Calu3 (cell line): ENCODE measurements at regions not wholly inside any gene's neighbourhood (a gene's known extent, or its start where the extent isn't known, plus 50 kb on each side); places are given as distances from the start of the nearest gene placed in this dataset.

Experiments
- BruUV-seq: library from RNA; stranded (reverse); fragments of 400-500 nt; replicated peaks from 2 replicates; lab custom pipeline; 2021; lab: Mats Ljungman, UMichigan
- CTCF ChIA-PET: fragments of 300-600 bp; sonication (Branson Sonifier 250); formaldehyde crosslinking; loops from one replicate; lab custom pipeline; 2022; ENCODE audit warnings: antibody characterized with exemption; lab: Charles Lee
- DNase-seq: peaks from one replicate; pipeline ENCODE4 v3.0.0; 2022
- H3K27ac Mint-ChIP-seq: one replicate; pipeline ENCODE4 v1.8.0; 2022; ENCODE audit warnings: mixed read lengths; ENCODE audit not compliant: unreplicated experiment
- H3K27me3 Mint-ChIP-seq: one replicate; pipeline ENCODE4 v1.8.0; 2022; ENCODE audit warnings: mixed read lengths; ENCODE audit not compliant: unreplicated experiment
- H3K36me3 Mint-ChIP-seq: one replicate; pipeline ENCODE4 v1.8.0; 2022; ENCODE audit warnings: mild to moderate bottlenecking, moderate library complexity, mixed read lengths; ENCODE audit not compliant: insufficient read depth, unreplicated experiment
- H3K4me1 Mint-ChIP-seq: one replicate; pipeline ENCODE4 v1.8.0; 2022; ENCODE audit warnings: mild to moderate bottlenecking, low read depth, mixed read lengths; ENCODE audit not compliant: unreplicated experiment
- H3K4me3 Mint-ChIP-seq: one replicate; pipeline ENCODE4 v1.8.0; 2022; ENCODE audit warnings: mild to moderate bottlenecking, low read depth, moderate library complexity, mixed read lengths; ENCODE audit not compliant: unreplicated experiment
- H3K9me3 Mint-ChIP-seq: one replicate; pipeline ENCODE4 v1.8.0; 2022; ENCODE audit warnings: low read depth, mixed read lengths; ENCODE audit not compliant: unreplicated experiment
- intact Hi-C: fragments of 100-400 bp; cut with micrococcal nuclease; formaldehyde crosslinking; loops from one replicate; pipeline ENCODE4 v1.10.0; 2022; ENCODE audit not compliant: unreplicated experiment
- TF ChIP-seq, protein P1 (sequence below): fragments of 200-600 bp; IDR thresholded peaks from one replicate; pipeline ENCODE4 v1.8.0; 2022; ENCODE audit warnings: antibody characterized with exemption; ENCODE audit not compliant: unreplicated experiment

DNA sequence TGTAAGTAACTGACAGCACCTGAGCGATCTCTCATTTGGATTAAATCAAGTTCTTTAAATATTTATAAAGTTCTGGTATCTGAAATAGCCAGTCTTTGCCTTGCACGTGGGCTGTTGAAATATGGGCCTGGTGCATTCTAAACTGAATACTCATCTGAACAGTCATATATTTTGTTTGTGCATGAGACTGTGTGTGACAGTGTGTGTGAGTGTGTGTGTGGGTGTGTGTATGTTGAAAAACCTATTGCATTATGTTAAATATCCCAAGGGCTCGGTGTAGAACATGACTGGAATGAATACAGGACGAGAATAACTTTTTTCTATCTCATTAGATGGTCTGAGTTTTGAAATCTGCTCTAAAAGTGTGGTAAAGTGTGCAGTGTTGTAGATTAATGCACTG lies 82.4 kb upstream of the TOX3 start:
- TF ChIP-seq, protein P1, sequence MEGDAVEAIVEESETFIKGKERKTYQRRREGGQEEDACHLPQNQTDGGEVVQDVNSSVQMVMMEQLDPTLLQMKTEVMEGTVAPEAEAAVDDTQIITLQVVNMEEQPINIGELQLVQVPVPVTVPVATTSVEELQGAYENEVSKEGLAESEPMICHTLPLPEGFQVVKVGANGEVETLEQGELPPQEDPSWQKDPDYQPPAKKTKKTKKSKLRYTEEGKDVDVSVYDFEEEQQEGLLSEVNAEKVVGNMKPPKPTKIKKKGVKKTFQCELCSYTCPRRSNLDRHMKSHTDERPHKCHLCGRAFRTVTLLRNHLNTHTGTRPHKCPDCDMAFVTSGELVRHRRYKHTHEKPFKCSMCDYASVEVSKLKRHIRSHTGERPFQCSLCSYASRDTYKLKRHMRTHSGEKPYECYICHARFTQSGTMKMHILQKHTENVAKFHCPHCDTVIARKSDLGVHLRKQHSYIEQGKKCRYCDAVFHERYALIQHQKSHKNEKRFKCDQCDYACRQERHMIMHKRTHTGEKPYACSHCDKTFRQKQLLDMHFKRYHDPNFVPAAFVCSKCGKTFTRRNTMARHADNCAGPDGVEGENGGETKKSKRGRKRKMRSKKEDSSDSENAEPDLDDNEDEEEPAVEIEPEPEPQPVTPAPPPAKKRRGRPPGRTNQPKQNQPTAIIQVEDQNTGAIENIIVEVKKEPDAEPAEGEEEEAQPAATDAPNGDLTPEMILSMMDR: no peak
- H3K9me3 Mint-ChIP-seq: no peaks in the 10 kb centered on the region
- no peak overlapping the region for H3K27ac Mint-ChIP-seq
- H3K4me1 Mint-ChIP-seq: no peaks in the 10 kb centered on the region
- BruUV-seq: no TSS peak
- CTCF ChIA-PET: no interaction called here
- H3K36me3 Mint-ChIP-seq: no peaks in the 10 kb centered on the region
- intact Hi-C loops: no loop called here
- H3K27me3 Mint-ChIP-seq: no peaks in the 10 kb centered on the region
- no peak overlapping the region for H3K4me3 Mint-ChIP-seq
- no peak for DNase-seq

DNA sequence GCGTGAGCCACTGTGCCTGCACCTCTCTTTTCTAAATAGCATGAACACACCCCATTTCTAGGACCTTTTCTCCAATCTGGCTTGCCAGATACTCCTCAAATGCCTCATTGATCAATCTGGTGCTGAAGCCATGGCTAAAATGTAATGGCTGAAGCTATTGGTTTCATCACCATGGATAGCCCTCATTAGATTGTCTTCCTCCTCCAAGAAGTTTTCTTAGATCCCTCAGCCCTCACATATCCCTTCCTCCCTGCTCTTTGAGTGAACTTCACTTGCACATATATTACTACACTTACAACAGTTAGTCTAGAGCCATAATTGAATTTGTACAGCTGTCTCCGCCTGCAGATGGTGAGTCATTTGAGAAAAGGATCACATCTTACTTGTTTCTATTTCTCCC lies 77.9 kb upstream of the TOX3 start:
- no peaks in the 10 kb centered on the region for H3K27me3 Mint-ChIP-seq
- CTCF ChIA-PET: interaction anchor here (0.7 kb wide), 1 partner anchor 12 kb away, joined by 10 read pairs; no protein-coding TSS in a partner anchor
- intact Hi-C loops: no loop called here
- H3K36me3 Mint-ChIP-seq: no peaks in the 10 kb centered on the region
- BruUV-seq: no TSS peak
- H3K4me1 Mint-ChIP-seq: no peaks in the 10 kb centered on the region
- no peak overlapping the region for H3K27ac Mint-ChIP-seq
- H3K9me3 Mint-ChIP-seq: no peaks in the 10 kb centered on the region
- no peak overlapping the region for H3K4me3 Mint-ChIP-seq
- TF ChIP-seq, protein P1: no peak
- no peak for DNase-seq

DNA sequence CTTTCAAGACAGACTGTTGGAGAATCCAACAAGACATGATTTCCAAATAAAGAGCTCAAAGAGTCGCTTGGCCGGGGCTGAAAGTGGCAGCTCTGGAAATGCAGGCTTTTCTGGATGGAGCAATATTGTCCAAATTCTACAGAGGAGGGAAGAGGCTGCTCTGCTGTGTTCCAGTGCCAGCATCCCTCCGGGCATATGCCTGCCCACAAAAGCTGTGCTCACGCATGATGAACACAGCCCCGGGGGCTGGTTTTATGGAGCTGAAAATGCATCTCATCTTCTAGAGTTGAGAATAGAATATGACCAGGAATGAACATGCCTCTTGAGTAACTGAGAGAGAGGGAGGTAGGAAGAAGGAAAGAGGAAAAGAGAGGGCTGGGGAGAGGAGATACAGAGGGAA lies 74.7 kb upstream of the TOX3 start:
- intact Hi-C loops: no loop called here
- CTCF ChIA-PET: interaction anchor here (1.0 kb wide), 1 partner anchor 9 kb away, joined by 3 read pairs; no protein-coding TSS in a partner anchor
- no peaks in the 10 kb centered on the region for H3K27me3 Mint-ChIP-seq
- H3K4me3 Mint-ChIP-seq: no peak overlapping the region
- peaks cover 14% of the 10 kb centered on the region for H3K4me1 Mint-ChIP-seq
- TF ChIP-seq, protein P1: no peak
- H3K27ac Mint-ChIP-seq: no peak overlapping the region
- no peaks in the 10 kb centered on the region for H3K9me3 Mint-ChIP-seq
- BruUV-seq: no TSS peak
- no peaks in the 10 kb centered on the region for H3K36me3 Mint-ChIP-seq
- no peak for DNase-seq

DNA sequence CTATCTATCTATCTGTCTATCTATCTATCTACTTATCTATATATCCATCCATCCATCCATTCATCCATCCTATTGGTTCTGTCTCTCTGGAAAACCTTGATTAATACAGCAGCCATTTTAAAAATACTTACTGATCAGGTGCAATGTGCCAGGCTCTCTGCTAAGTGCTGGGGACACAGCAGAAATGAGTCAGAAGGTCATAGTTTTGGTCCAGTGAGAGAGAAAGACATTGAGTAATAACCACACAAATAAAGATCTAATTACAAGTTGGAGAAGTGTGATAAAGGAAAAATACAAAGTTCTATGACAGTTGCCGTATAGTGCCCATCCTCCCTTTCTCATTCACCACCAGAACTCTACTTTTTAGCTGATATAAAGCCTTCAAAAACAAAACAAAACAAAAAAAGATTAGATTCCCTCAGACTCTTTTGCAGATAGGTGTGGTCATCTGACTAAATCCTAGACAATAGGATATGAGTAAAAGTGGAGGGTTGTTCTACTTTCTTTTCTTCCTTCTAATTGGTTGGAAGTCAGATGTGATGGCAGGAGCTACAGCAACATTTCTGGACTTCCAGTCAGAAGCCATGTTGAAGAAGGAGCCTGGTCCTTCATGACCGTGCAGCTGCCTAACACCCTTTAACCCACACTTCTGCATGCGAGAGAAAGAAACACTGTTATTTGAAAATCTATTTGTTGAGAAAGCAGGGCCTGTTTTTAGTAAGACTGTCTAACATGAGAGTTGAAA lies 72.0 kb upstream of the TOX3 start:
- Mint-ChIP-seq H3K9me3 (peaks cover 4% of the 10 kb centered on the region), H3K27me3 (no peaks in the 10 kb centered on the region), H3K27ac (no peak overlapping the region), H3K4me1 (peaks cover 14% of the 10 kb centered on the region), H3K36me3 (no peaks in the 10 kb centered on the region), H3K4me3 (no peak overlapping the region)
- no TSS peak for BruUV-seq
- DNase-seq: peak; percentile 10
- CTCF ChIA-PET: no interaction called here
- TF ChIP-seq, protein P1: no peak
- intact Hi-C loops: no loop called here
